Parathyroid adenoma (tissue), 2 donors: ENCODE measurements at regions not wholly inside any gene's neighbourhood (a gene's known extent, or its start where the extent isn't known, plus 50 kb on each side); places are given as distances from the start of the nearest gene placed in this dataset.

ENCODE experiments used
- H2AFZ ChIP-seq: fragments of 300-600 bp; sonication (generic); one replicate; pipeline ENCODE4 v1.7.0; 2017; ENCODE audit warnings: antibody characterized with exemption, mild to moderate bottlenecking
- H3K27ac ChIP-seq: fragments of 300-600 bp; sonication (generic); one replicate; pipeline ENCODE4 v1.7.0; 2017
- H3K27me3 ChIP-seq: fragments of 300-600 bp; sonication (generic); one replicate; pipeline ENCODE4 v1.7.0; 2017; ENCODE audit warnings: low read length; ENCODE audit not compliant: control insufficient read depth, insufficient read depth
- H3K36me3 ChIP-seq: fragments of 300-600 bp; sonication (generic); one replicate; pipeline ENCODE4 v1.7.0; 2017; ENCODE audit warnings: low read length; ENCODE audit not compliant: control insufficient read depth, insufficient read depth
- H3K4me1 ChIP-seq: fragments of 300-600 bp; sonication (generic); one replicate; pipeline ENCODE4 v1.7.0; 2017; ENCODE audit warnings: control low read depth
- H3K4me2 ChIP-seq: fragments of 300-600 bp; sonication (generic); one replicate; pipeline ENCODE4 v1.7.0; 2017; ENCODE audit warnings: low read length
- H3K4me3 ChIP-seq: fragments of 300-600 bp; sonication (generic); one replicate; pipeline ENCODE4 v1.7.0; 2017; ENCODE audit warnings: low read depth, low read length
- H3K79me2 ChIP-seq: fragments of 300-600 bp; sonication (generic); one replicate; pipeline ENCODE4 v1.7.0; 2017; ENCODE audit warnings: control low read depth
- H3K9ac ChIP-seq: fragments of 300-600 bp; sonication (generic); one replicate; pipeline ENCODE4 v1.7.0; 2017; ENCODE audit warnings: mild to moderate bottlenecking
- H3K9me3 ChIP-seq: fragments of 300-600 bp; sonication (generic); one replicate; pipeline ENCODE4 v1.7.0; 2017; ENCODE audit warnings: low read length; ENCODE audit not compliant: control insufficient read depth
- CTCF ChIP-seq: fragments of 300-600 bp; sonication (generic); IDR thresholded peaks from one replicate; pipeline ENCODE4 v1.7.0; 2017; ENCODE audit warnings: antibody characterized with exemption, mild to moderate bottlenecking
- donor health status: primary hyperparathyroidism.

GRCh38 chr4:66849596-66849995 is 695.7 kb downstream of the CENPC start:
- Histone ChIP-seq H3K4me3 (no peak overlapping the region), H3K27ac (no peak overlapping the region), H3K79me2 (no peaks in the 10 kb centered on the region), H3K4me2 (no peak overlapping the region), H3K27me3 (no peaks in the 10 kb centered on the region), H2AFZ (no peak overlapping the region), H3K9me3 (no peaks in the 10 kb centered on the region), H3K36me3 (no peaks in the 10 kb centered on the region), H3K4me1 (no peaks in the 10 kb centered on the region), H3K9ac (no peak overlapping the region)
- no peak for TF ChIP-seq CTCF

- Histone ChIP-seq H3K9me3 (no peaks in the 10 kb centered on the region), H2AFZ (no peak overlapping the region), H3K27me3 (no peaks in the 10 kb centered on the region), H3K4me1 (no peaks in the 10 kb centered on the region), H3K79me2 (no peaks in the 10 kb centered on the region), H3K27ac (no peak overlapping the region), H3K9ac (no peak overlapping the region), H3K4me3 (no peak overlapping the region), H3K36me3 (no peaks in the 10 kb centered on the region), H3K4me2 (no peak overlapping the region)
- TF ChIP-seq CTCF = no peak
Measured at GRCh38 chr4:66842724-66843088, 702.6 kb downstream of the CENPC start.

GRCh38 chr4:66842026-66842723 is 703.1 kb downstream of the CENPC start:
- Histone ChIP-seq H3K4me1 (no peaks in the 10 kb centered on the region), H3K27ac (no peak overlapping the region), H3K27me3 (no peaks in the 10 kb centered on the region), H3K79me2 (no peaks in the 10 kb centered on the region), H3K4me3 (no peak overlapping the region), H2AFZ (no peak overlapping the region), H3K4me2 (no peak overlapping the region), H3K9me3 (no peaks in the 10 kb centered on the region), H3K36me3 (no peaks in the 10 kb centered on the region), H3K9ac (no peak overlapping the region)
- TF ChIP-seq CTCF = no peak

GRCh38 chr4:66840178-66840577 is 705.1 kb downstream of the CENPC start:
- no peaks in the 10 kb centered on the region for H3K79me2 ChIP-seq
- no peak overlapping the region for H2AFZ ChIP-seq
- H3K4me3 ChIP-seq = no peak overlapping the region
- no peak overlapping the region for H3K27ac ChIP-seq
- no peak for TF ChIP-seq CTCF
- no peaks in the 10 kb centered on the region for H3K4me1 ChIP-seq
- H3K36me3 ChIP-seq = no peaks in the 10 kb centered on the region
- H3K9ac ChIP-seq = no peak overlapping the region
- H3K27me3 ChIP-seq = no peaks in the 10 kb centered on the region
- H3K9me3 ChIP-seq = no peaks in the 10 kb centered on the region
- H3K4me2 ChIP-seq = no peak overlapping the region

- Histone ChIP-seq H3K9ac (no peak overlapping the region), H3K9me3 (no peaks in the 10 kb centered on the region), H2AFZ (no peak overlapping the region), H3K36me3 (no peaks in the 10 kb centered on the region), H3K27ac (no peak overlapping the region), H3K79me2 (no peaks in the 10 kb centered on the region), H3K27me3 (no peaks in the 10 kb centered on the region), H3K4me2 (no peak overlapping the region), H3K4me3 (no peak overlapping the region), H3K4me1 (no peaks in the 10 kb centered on the region)
- TF ChIP-seq CTCF = no peak
Measured at GRCh38 chr4:66837279-66837922, 707.9 kb downstream of the CENPC start.
